ENCODE measurements at regions not wholly inside any gene's neighbourhood (a gene's known extent, or its start where the extent isn't known, plus 50 kb on each side); places are given as distances from the start of the nearest gene placed in this dataset.

- in situ Hi-C loops (cut with MboI) (no loop called here), intact Hi-C loops (cut with micrococcal nuclease; ENCODE audit: unreplicated experiment) (no loop called here)
- H4K20me1 ChIP-seq (ENCODE audit: control insufficient read depth, insufficient read depth), result no peaks in the 10 kb centered on the region
- SMC1A ChIA-PET (ENCODE audit: uncharacterized antibody, unreplicated experiment), result no interaction called here
- H3K4me1 ChIP-seq (ENCODE audit: control insufficient read depth, insufficient read depth, low read length), result no peaks in the 10 kb centered on the region
- RAD21 ChIA-PET (ENCODE audit: unreplicated experiment), result interaction anchor here (1.4 kb wide), 1 partner anchor 11 kb away, joined by 4 read pairs; no protein-coding TSS in a partner anchor
- DNase-seq (ENCODE audit: low read depth, low spot score), result no peak
- CTCF ChIA-PET, result no interaction called here
- FAIRE-seq, result no peak
- no peak overlapping the region for H3K4me3 ChIP-seq
- no TSS peak for BruUV-seq (replicated peaks)
- no peak overlapping the region for H2AFZ ChIP-seq (ENCODE audit: control insufficient read depth, low read depth, low read length)
- H3K36me3 ChIP-seq (ENCODE audit: control insufficient read depth in 2 of 2, insufficient read depth in 2 of 2, low read length in 1 of 2), result no peaks in the 10 kb centered on the region
- no peaks in the 10 kb centered on the region for H3K79me2 ChIP-seq (ENCODE audit: control insufficient read depth, insufficient read depth, low read length)
- H3K27ac ChIP-seq (ENCODE audit: control insufficient read depth, insufficient read depth), result no peak overlapping the region
- no peak for ATAC-seq
- no peak overlapping the region for H3K9ac ChIP-seq (ENCODE audit: control insufficient read depth, insufficient read depth, low read length)
- no peaks in the 10 kb centered on the region for H3K9me3 ChIP-seq (replicated peaks; ENCODE audit: control insufficient read depth, insufficient read depth, low read length)
- POLR2A ChIA-PET, result no interaction called here
- no peak overlapping the region for H3K4me2 ChIP-seq (ENCODE audit: control insufficient read depth, insufficient read depth)
- no peaks in the 10 kb centered on the region for H3K27me3 ChIP-seq (replicated peaks in 1 of 2; ENCODE audit: control insufficient read depth in 2 of 2, insufficient read depth in 2 of 2, low read length in 1 of 2)
- TF ChIP-seq SMARCA5 (IDR thresholded peaks at IDR 0.05), result no peak
- no peak for TF ChIP-seq EED (IDR thresholded peaks at IDR 0.05; ENCODE audit: low read depth)
- no peak for TF ChIP-seq ZNF207 (IDR thresholded peaks at IDR 0.05; ENCODE audit: borderline replicate concordance)
- no peak for TF ChIP-seq ZNF384 (IDR thresholded peaks at IDR 0.05; ENCODE audit: borderline replicate concordance, low read depth, low read length)
- no peak for TF ChIP-seq PKNOX1 (IDR thresholded peaks at IDR 0.05)
- TF ChIP-seq EZH2 (IDR thresholded peaks at IDR 0.05; ENCODE audit: borderline replicate concordance, control insufficient read depth, low read depth, low read length), result no peak
- no peak for TF ChIP-seq ZNF622 (IDR thresholded peaks at IDR 0.05)
- no peak for TF ChIP-seq BCL3 (IDR thresholded peaks at IDR 0.05; ENCODE audit: borderline replicate concordance, insufficient read depth, low read depth, low read length, poor library complexity, severe bottlenecking)
- no peak for TF ChIP-seq ZBTB4 (CRISPR knock-in tag; IDR thresholded peaks at IDR 0.05)
- no peak for TF ChIP-seq YBX1 (IDR thresholded peaks at IDR 0.05)
- TF ChIP-seq NFIC (IDR thresholded peaks at IDR 0.05; ENCODE audit: low read depth, low read length), result no peak
- no peak for TF ChIP-seq ASH2L (IDR thresholded peaks at IDR 0.05; ENCODE audit: borderline replicate concordance, low read depth)
- TF ChIP-seq MYB (IDR thresholded peaks at IDR 0.05; ENCODE audit: borderline replicate concordance, low read depth, low read length), result no peak
- TF ChIP-seq SIX5 (IDR thresholded peaks at IDR 0.05; ENCODE audit: low read depth, low read length, severe bottlenecking), result no peak
- TF ChIP-seq RELA (IDR thresholded peaks at IDR 0.05; ENCODE audit: borderline replicate concordance, partially characterized antibody), result no peak
- TF ChIP-seq BCL11A (IDR thresholded peaks at IDR 0.05; ENCODE audit: low read depth, low read length), result no peak
Measured at GRCh38 chr7:115838829-115839228, 191.7 kb downstream of the TFEC start.
